GM08714 (cell line): ENCODE measurements at regions not wholly inside any gene's neighbourhood (a gene's known extent, or its start where the extent isn't known, plus 50 kb on each side); places are given as distances from the start of the nearest gene placed in this dataset.

Experiments
- H3K4me3 ChIP-seq: fragments of 200-500 bp; sonication (Bioruptor generic); 2 replicates; pipeline ENCODE4 v1.5.1; 2014; ENCODE audit warnings: mild to moderate bottlenecking, low read length, inconsistent platforms
- ZNF274 ChIP-seq: IDR thresholded peaks from 2 replicates; pipeline ENCODE4 v1.6.1; 2012; ENCODE audit warnings: mild to moderate bottlenecking, low read depth, low read length

DNA sequence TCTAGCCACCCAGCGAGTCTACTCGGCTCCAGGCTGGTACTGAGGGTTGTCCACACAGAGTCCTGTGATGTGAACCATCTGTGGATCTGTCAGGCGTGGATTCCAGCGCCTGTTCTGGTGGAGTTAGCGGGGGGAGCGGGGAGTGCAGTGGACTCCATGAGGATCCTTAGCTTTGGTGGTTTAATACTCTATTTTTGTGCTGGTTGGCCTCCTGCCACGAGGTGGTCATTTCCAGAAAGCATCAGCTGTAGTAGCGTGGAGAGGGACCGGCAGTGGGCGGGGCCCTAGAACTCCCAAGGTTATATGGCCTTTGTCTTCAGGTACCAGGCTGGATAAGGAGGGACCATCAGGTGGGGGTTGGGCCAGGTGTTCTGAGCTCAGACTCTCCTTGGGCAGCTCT, 446.5 kb downstream of the EDEM1 start:
- TF ChIP-seq ZNF274, result no peak
- no peak overlapping the region for H3K4me3 ChIP-seq

DNA sequence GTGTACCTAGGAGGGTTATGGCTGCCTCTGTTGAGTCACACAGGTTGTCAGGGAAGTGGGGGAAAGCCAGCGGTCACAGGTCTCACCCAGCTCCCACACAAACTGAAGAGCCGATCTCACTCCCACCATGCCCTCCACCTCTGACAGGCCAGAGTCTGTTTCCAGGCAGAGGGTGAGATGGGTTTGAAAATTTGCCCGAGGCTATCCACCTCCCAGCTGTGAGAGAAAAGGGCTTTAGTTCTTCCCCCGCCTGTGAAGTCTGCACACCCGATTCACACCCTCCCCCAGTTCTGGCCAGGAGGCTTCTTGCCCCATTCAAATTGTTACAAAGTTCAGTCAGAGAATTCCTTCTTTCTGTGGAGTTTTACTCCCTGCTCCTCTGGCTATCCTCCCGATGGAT, 446.9 kb downstream of the EDEM1 start:
- no peak for TF ChIP-seq ZNF274
- no peak overlapping the region for H3K4me3 ChIP-seq

- H3K4me3 ChIP-seq, result no peak overlapping the region
- no peak for TF ChIP-seq ZNF274
Measured at GRCh38 chr3:5635746-5636145, 448.2 kb downstream of the EDEM1 start.

GRCh38 chr3:5638550-5638949, 451.0 kb downstream of the EDEM1 start:
- no peak overlapping the region for H3K4me3 ChIP-seq
- no peak for TF ChIP-seq ZNF274

- H3K4me3 ChIP-seq, result no peak overlapping the region
- TF ChIP-seq ZNF274, result no peak
Measured at GRCh38 chr3:5644773-5645670, 457.5 kb downstream of the EDEM1 start.

DNA sequence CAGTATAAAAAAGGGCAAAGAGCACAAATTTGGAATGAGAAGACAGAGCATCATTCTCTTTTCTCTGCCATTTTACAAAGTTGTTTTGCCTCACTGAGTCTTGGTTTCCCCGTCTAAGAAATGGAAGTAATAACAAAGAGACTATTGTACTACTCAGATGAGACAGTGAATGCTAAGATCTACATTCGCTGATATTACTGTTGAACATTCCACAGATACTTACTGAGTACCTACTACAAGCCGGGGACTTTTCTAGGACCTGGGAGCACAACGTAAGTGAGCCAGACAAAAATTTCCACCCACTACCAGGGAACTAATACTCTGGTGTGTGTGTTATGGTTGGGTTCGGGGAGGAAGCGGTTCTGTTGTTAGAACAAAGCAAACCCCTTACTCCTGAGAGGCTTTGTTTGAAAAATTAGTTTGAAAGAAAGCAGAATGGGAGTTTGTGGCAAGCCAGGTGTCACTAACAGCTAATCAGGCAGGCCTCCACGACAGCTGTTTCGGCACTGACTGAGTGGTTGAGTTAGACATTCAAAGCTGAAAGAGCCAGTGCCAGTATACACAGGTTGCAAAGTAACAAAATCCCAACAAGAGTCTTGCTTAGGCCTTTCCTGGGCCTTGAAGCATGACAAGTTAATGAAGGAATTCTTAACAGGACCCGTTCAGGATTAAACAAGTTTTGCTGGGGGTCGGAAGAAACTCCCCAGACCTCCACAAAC, 458.3 kb downstream of the EDEM1 start:
- no peak overlapping the region for H3K4me3 ChIP-seq
- no peak for TF ChIP-seq ZNF274

DNA sequence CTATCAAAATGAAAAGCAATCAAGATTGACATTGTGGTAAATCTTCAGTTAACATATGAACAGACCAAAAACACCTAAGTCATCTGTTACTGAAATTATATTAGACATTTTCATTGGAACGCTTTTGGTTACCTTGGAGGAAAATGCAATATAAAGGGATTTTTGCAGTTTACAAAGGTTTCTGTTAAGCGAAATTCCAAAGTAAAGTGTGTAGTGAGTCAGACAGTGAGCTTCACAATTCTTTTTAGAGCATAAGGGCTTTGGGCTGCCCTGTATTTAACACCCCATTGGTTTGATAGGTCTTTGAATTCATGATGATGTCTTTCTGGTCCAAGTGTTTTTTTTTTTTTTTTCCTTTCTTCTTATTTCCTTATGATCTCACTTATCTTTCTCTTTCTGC, 462.8 kb downstream of the EDEM1 start:
- no peak for TF ChIP-seq ZNF274
- no peak overlapping the region for H3K4me3 ChIP-seq

DNA sequence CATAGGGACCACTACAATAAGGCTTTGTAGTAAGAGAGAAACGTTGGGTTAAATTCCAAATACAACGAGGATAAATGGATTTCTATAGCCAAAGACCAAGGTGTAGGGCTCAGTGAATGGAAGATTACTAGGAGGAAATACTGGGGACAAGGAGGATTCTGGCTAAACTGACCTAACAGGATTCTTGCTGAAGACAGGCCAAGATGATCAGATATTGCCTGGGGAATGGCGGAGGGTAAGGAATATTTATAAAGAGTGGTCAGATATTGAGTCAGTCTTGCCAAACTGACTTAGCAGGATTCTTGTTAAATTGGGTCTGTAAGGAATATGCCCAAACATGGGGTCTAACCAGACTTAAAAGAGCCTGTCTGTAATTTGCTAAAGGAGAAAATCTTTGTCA, 463.8 kb downstream of the EDEM1 start:
- TF ChIP-seq ZNF274, result no peak

DNA sequence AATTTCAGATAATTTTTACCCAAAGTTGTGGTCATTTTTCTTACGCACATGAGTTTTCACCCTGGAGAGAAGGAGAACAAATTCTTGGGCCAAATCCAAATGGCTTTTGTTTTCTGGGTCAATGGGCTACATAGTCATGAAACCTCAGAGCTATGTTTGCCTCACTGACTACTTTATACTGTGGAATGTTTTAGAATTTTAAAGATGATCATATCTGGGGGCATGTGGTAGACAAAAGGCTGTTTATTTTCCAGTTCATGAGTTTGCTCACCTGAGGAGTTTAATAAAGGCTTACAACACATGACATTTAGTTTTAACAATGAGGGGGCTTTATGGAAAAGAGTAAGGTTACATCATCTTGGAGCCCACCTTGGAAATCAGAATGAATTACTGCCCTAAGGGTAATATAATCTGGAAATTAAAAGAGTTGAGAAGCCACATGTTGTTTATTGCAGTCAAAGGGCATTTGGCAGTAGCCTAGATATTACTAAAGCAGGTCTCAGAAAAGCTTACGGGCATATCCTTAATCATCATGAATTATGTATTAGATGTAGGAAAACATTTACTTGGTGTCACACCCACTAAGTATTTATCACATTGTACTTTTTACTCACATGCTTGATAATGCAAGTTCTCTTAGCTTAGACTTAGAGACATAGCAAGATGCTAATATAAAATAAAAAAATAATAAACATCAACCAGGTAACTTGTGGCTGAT, 466.1 kb downstream of the EDEM1 start:
- no peak overlapping the region for H3K4me3 ChIP-seq
- TF ChIP-seq ZNF274, result no peak

More for the DNA sequence above, 463.8 kb downstream of the EDEM1 start:
- no peak overlapping the region for H3K4me3 ChIP-seq

GRCh38 chr3:5657106-5657505, 469.6 kb downstream of the EDEM1 start:
- TF ChIP-seq ZNF274, result no peak
- no peak overlapping the region for H3K4me3 ChIP-seq

DNA sequence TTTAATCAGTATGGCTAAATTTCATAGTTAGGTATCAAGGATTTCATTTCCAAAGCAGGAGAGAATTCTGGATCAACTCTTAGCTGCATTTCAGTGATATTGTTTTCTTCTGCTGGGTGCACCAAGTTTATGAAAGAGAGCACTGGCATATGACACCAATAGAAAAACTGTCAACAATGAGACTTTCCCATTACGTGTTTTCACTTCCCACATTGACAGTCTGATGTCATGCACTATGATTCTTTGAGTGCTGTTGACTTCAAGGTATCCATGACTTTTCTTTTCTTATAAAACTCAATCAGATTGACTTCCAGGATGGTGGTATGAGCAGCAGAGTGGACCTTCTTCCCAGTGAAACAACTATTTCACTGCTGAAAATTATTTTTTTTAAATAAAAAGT, 476.1 kb downstream of the EDEM1 start:
- no peak for TF ChIP-seq ZNF274
- H3K4me3 ChIP-seq, result no peak overlapping the region

DNA sequence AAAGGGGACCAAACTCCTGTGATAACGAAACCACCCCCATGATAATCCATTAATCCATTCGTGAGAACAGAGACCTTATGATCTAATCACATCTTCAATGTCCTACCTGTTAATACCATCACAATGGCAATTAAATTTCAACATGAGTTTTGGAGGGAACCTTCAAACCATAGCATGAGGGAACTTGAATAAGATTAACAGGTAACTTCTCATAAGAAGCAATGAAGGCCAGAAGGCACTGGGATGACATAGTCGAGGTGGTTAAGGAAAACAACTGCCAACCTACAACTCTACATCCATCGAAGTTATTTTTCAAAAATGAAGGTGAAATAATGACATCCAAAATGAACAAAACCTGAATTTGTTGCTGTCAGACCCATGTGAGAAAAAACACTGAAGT, 478.9 kb downstream of the EDEM1 start:
- no peak for TF ChIP-seq ZNF274
- no peak overlapping the region for H3K4me3 ChIP-seq

DNA sequence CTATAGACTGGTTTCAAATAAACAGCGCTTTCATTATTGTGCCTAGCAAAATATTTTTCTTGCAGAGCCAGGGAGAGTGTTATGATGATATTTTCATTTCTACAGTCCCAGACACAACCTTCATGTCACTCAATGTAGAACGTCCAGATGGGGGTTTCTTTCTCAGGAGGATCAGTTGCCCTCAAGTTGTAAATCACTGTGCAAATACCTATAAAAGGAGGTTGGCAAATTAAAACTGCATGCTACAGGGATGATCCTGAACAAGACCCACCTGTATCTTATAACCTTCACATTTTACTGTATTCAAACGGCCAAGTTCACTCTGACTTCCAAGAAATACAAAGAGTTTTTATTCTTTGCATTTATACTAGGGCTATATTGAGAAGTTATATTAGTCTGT, 486.0 kb downstream of the EDEM1 start:
- TF ChIP-seq ZNF274, result no peak
- no peak overlapping the region for H3K4me3 ChIP-seq

DNA sequence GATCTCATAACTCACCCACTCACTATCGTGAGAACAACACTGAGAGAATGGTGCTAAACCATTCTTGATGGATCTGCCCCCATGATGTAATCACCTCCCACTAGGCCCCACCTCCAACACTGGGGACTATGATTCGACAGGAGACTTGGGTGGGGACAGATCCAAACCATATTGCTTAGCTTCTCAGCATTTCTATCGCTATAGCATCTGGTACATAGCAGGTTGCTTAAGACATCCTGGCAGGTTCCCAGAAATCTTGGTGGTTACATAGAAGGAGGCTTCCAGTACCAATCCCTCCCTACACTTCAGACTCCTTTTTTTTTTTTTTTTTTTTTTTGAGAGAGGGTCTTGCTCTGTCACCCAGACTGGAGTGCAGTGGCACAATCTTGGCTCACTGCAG, 487.8 kb downstream of the EDEM1 start:
- TF ChIP-seq ZNF274, result no peak
- H3K4me3 ChIP-seq, result no peak overlapping the region
